GM23338 (cell line): ENCODE measurements at regions not wholly inside any gene's neighbourhood (a gene's known extent, or its start where the extent isn't known, plus 50 kb on each side); places are given as distances from the start of the nearest gene placed in this dataset.

ENCODE experiments used
- REST ChIP-seq: IDR thresholded peaks from one replicate; pipeline ENCODE4 v1.6.1; 2018; ENCODE audit warnings: antibody characterized with exemption; ENCODE audit not compliant: unreplicated experiment
- TF ChIP-seq, protein P1 (sequence below), 2 experiments: fragments of 200-600 bp in 1 of 2; sonication (generic) in 1 of 2; conservative IDR thresholded peaks; 2 replicates each; pipeline versions ENCODE4 v1.5.1 to v1.6.1; 2016 to 2017; ENCODE audit warnings: antibody characterized with exemption in 2 of 2, low read depth in 2 of 2, mild to moderate bottlenecking in 2 of 2, moderate library complexity in 1 of 2

GRCh38 chr11:33598426-33599069 lies 102.1 kb downstream of the C11orf91 start:
- no peak for TF ChIP-seq REST
- TF ChIP-seq, protein P1, sequence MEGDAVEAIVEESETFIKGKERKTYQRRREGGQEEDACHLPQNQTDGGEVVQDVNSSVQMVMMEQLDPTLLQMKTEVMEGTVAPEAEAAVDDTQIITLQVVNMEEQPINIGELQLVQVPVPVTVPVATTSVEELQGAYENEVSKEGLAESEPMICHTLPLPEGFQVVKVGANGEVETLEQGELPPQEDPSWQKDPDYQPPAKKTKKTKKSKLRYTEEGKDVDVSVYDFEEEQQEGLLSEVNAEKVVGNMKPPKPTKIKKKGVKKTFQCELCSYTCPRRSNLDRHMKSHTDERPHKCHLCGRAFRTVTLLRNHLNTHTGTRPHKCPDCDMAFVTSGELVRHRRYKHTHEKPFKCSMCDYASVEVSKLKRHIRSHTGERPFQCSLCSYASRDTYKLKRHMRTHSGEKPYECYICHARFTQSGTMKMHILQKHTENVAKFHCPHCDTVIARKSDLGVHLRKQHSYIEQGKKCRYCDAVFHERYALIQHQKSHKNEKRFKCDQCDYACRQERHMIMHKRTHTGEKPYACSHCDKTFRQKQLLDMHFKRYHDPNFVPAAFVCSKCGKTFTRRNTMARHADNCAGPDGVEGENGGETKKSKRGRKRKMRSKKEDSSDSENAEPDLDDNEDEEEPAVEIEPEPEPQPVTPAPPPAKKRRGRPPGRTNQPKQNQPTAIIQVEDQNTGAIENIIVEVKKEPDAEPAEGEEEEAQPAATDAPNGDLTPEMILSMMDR (conservative IDR thresholded peaks at IDR 0.05; ENCODE audit: low read depth in 2 of 2): no peak
